PC-9 (cell line): ENCODE measurements at regions not wholly inside any gene's neighbourhood (a gene's known extent, or its start where the extent isn't known, plus 50 kb on each side); places are given as distances from the start of the nearest gene placed in this dataset.

Source experiments
- CTCF ChIP-seq: fragments of 200-600 bp; sonication (generic); conservative IDR thresholded peaks from 2 replicates; pipeline ENCODE4 v1.6.1; 2017; ENCODE audit warnings: mixed run types, antibody characterized with exemption, mild to moderate bottlenecking, moderate library complexity
- EZH2 ChIP-seq: fragments of 200-600 bp; sonication (generic); IDR thresholded peaks from 2 replicates; pipeline ENCODE4 v1.8.0; 2017; ENCODE audit warnings: antibody characterized with exemption, low read depth

DNA sequence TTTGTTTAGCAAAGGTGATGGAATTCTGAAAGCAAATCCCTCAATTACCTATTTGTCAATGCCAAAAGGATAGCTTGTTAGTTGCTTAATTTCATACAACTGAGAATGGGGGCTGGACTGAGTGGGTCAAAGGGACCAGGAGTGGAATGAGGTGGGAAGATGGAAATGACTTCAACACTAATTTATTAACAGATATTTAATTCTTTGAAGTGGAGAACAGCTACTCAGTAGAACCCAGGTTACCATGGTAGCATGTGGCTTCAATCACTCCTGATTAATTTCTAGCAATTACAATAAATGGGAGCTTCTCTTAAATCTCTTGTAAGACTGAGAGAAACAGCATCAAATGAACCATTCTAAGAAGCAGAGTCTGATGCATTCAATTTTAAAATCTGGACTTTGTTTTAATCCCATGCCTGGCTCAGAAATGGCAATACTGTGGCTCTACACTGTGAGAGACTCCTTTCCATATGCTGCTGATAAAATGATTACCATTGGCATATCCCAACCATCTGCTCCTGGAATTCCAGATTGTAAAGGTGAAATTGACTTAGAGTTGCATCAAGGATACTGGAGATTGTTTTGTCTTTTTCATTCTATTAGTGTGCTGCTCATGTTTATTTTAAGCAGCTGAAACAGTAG is 607.8 kb downstream of the SNAPC1 start:
- TF ChIP-seq CTCF = no peak
- TF ChIP-seq EZH2 = no peak
